Adipocyte (in vitro differentiated cells): ENCODE measurements at regions not wholly inside any gene's neighbourhood (a gene's known extent, or its start where the extent isn't known, plus 50 kb on each side); places are given as distances from the start of the nearest gene placed in this dataset.

Experiments
- DNase-seq: peaks from one replicate; pipeline ENCODE4 v3.0.0-alpha.2; 2015; ENCODE audit warnings: low read depth
- H3K27me3 ChIP-seq: replicated peaks from 2 replicates; pipeline ENCODE4 v1.7.0; 2013; ENCODE audit warnings: mild to moderate bottlenecking, low read length, moderate library complexity; ENCODE audit not compliant: control insufficient read depth, insufficient read depth
- H3K36me3 ChIP-seq: 2 replicates; pipeline ENCODE4 v1.7.0; 2013; ENCODE audit warnings: low read length, mild to moderate bottlenecking, moderate library complexity; ENCODE audit not compliant: control insufficient read depth, insufficient read depth, severe bottlenecking
- H3K4me1 ChIP-seq: 2 replicates; pipeline ENCODE4 v1.7.0; 2013; ENCODE audit warnings: mild to moderate bottlenecking, low read length, moderate library complexity; ENCODE audit not compliant: control insufficient read depth, insufficient read depth
- H3K4me3 ChIP-seq: 2 replicates; pipeline ENCODE4 v1.7.0; 2013; ENCODE audit warnings: mild to moderate bottlenecking, low read length, moderate library complexity
- H3K9ac ChIP-seq: 2 replicates; pipeline ENCODE4 v1.7.0; 2013; ENCODE audit warnings: mild to moderate bottlenecking, low read length, moderate library complexity
- H3K9me3 ChIP-seq: 2 replicates; pipeline ENCODE4 v1.7.0; 2013; ENCODE audit warnings: mild to moderate bottlenecking, low read length, moderate library complexity; ENCODE audit not compliant: control insufficient read depth

GRCh38 chr12:66971816-66972215 lies 292.9 kb upstream of the GRIP1 start:
- Histone ChIP-seq H3K9ac (no peak overlapping the region), H3K27me3 (peaks cover 11% of the 10 kb centered on the region), H3K9me3 (no peaks in the 10 kb centered on the region), H3K4me3 (no peak overlapping the region), H3K36me3 (no peaks in the 10 kb centered on the region), H3K4me1 (no peaks in the 10 kb centered on the region)
- DNase-seq: no peak

- Histone ChIP-seq H3K4me1 (no peaks in the 10 kb centered on the region), H3K4me3 (no peak overlapping the region), H3K36me3 (no peaks in the 10 kb centered on the region), H3K27me3 (no peaks in the 10 kb centered on the region), H3K9me3 (no peaks in the 10 kb centered on the region), H3K9ac (no peak overlapping the region)
- DNase-seq: no peak
These were observed 292.6 kb upstream of the CAND1 start for GRCh38 chr12:66976526-66976925.

- Histone ChIP-seq H3K36me3 (no peaks in the 10 kb centered on the region), H3K9me3 (peaks cover 4% of the 10 kb centered on the region), H3K4me1 (no peaks in the 10 kb centered on the region), H3K27me3 (no peaks in the 10 kb centered on the region), H3K4me3 (no peak overlapping the region), H3K9ac (no peak overlapping the region)
- DNase-seq: no peak
These were observed 290.4 kb upstream of the CAND1 start for GRCh38 chr12:66978802-66979201.

- H3K27me3 ChIP-seq: peaks cover 3% of the 10 kb centered on the region
- no peak overlapping the region for H3K9ac ChIP-seq
- H3K36me3 ChIP-seq: no peaks in the 10 kb centered on the region
- DNase-seq: no peak
- no peak overlapping the region for H3K4me3 ChIP-seq
- H3K4me1 ChIP-seq: no peaks in the 10 kb centered on the region
- peaks cover 4% of the 10 kb centered on the region for H3K9me3 ChIP-seq
These were observed 289.9 kb upstream of the CAND1 start for GRCh38 chr12:66979251-66979650.

DNA sequence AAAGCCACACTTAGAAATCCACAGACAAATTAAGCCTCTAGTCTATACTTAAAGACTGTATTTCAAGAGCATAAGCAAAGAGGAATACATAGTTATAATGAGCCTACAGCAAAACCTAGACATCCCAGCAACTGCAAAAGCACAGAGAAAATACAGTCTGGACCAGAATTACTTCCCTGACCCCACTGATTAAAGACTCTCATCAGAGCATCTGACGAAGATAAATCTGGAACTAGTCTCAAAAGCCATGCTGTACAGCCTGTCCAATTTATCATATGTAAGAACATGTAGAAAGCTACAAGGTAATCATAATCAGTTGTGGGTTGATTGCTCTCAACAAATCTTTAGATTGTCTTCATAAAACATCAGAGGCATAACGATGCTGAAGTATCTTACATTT lies 285.1 kb upstream of the CAND1 start:
- peaks cover 4% of the 10 kb centered on the region for H3K9me3 ChIP-seq
- no peak for DNase-seq
- H3K9ac ChIP-seq: no peak overlapping the region
- H3K4me3 ChIP-seq: no peak overlapping the region
- peaks cover 11% of the 10 kb centered on the region for H3K27me3 ChIP-seq
- H3K4me1 ChIP-seq: no peaks in the 10 kb centered on the region
- H3K36me3 ChIP-seq: no peaks in the 10 kb centered on the region

- Histone ChIP-seq H3K4me3 (no peak overlapping the region), H3K9me3 (peaks cover 4% of the 10 kb centered on the region), H3K36me3 (no peaks in the 10 kb centered on the region), H3K9ac (no peak overlapping the region), H3K4me1 (no peaks in the 10 kb centered on the region), H3K27me3 (peaks cover 11% of the 10 kb centered on the region)
- no peak for DNase-seq
These were observed 284.2 kb upstream of the CAND1 start for GRCh38 chr12:66984962-66985361.

DNA sequence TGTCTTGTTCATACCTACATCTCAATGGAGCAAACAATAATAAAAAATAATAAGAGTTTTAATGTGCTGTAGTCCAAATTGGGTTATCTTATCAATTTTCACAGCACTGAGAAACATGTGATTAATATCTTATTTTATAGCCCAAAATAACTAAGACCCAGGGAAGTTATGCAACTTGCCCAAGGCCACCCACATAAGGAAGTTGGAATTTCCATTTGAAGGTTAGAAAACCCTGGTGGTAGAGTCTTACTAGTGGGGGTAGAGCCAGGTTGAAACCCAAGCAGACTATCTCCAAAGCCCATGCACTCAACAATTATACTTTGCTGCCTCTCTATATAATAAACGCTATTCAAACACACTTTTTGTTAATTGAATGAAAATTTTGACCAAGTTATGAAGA lies 270.0 kb upstream of the CAND1 start:
- H3K9ac ChIP-seq: no peak overlapping the region
- H3K36me3 ChIP-seq: no peaks in the 10 kb centered on the region
- H3K9me3 ChIP-seq: no peaks in the 10 kb centered on the region
- no peaks in the 10 kb centered on the region for H3K27me3 ChIP-seq
- no peak overlapping the region for H3K4me3 ChIP-seq
- no peak for DNase-seq
- H3K4me1 ChIP-seq: no peaks in the 10 kb centered on the region

DNA sequence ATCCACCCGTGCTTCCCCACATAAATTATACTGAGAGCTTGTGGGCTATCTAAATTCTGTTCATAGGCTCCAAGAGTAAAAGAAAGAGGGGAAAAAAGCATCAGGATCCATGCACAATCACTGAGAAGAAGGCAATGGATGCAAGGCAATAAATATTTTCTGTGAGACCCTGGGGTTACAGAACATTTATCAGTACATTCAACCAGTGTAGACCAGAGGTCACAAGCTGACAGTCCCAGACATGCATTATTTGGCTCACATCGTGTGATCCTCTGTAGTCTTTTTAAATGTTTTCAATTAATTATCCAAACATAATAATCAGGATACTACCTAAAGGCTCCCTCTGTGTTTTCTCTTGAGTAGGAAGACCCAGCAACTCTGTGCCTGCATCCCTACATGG lies 267.9 kb upstream of the CAND1 start:
- H3K9me3 ChIP-seq: no peaks in the 10 kb centered on the region
- H3K27me3 ChIP-seq: no peaks in the 10 kb centered on the region

DNA sequence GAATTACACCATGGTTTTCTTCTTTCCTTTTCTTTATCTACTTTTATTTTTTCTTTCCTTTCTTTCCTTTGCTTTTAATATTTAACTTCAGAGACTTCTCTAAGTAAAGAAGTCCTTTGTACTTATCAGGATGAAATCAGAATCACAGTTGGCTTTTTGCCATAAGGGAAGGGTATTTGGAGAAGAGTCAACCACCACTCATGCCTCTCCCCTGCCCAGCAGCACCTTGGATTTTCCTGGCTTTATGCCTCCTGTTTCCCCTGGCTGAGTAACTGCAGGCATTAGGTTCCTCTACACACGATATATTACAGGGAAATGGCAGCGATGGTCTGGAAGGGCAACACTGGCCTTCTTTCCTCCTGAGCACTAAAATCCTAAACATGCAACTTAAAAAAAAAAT lies 266.4 kb upstream of the CAND1 start:
- no peaks in the 10 kb centered on the region for H3K36me3 ChIP-seq
- H3K4me1 ChIP-seq: no peaks in the 10 kb centered on the region
- no peaks in the 10 kb centered on the region for H3K27me3 ChIP-seq
- no peak for DNase-seq
- H3K4me3 ChIP-seq: no peak overlapping the region
- H3K9me3 ChIP-seq: no peaks in the 10 kb centered on the region
- H3K9ac ChIP-seq: no peak overlapping the region

More for the DNA sequence above, 267.9 kb upstream of the CAND1 start:
- Histone ChIP-seq H3K4me3 (no peak overlapping the region), H3K9ac (no peak overlapping the region), H3K4me1 (no peaks in the 10 kb centered on the region), H3K36me3 (no peaks in the 10 kb centered on the region)
- no peak for DNase-seq

GRCh38 chr12:67006610-67007009 lies 262.5 kb upstream of the CAND1 start:
- Histone ChIP-seq H3K4me3 (no peak overlapping the region), H3K27me3 (no peaks in the 10 kb centered on the region), H3K4me1 (no peaks in the 10 kb centered on the region), H3K9me3 (no peaks in the 10 kb centered on the region), H3K36me3 (no peaks in the 10 kb centered on the region), H3K9ac (no peak overlapping the region)
- DNase-seq: no peak

DNA sequence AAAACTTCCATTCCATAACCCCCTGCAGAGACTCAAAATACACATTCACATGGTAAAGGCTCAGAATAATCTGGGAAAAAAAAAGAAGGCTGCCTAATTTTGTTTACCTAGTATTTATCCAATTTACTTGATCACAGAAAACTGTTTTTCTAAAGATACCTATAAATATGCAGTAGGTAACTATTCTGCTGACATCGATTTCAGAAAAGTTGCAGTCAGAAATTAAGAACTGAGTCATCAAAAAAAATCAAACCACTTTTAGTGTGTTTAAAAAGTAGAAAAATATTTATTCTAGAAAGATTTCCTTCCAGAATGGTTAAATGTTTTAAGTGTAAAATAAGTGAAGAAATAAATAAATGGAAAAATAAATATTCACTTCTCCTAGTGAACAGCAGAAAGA lies 254.5 kb upstream of the CAND1 start:
- H3K27me3 ChIP-seq: no peaks in the 10 kb centered on the region
- H3K9ac ChIP-seq: no peak overlapping the region
- no peak for DNase-seq
- H3K4me1 ChIP-seq: no peaks in the 10 kb centered on the region
- H3K9me3 ChIP-seq: no peaks in the 10 kb centered on the region
- H3K36me3 ChIP-seq: no peaks in the 10 kb centered on the region
- H3K4me3 ChIP-seq: no peak overlapping the region

DNA sequence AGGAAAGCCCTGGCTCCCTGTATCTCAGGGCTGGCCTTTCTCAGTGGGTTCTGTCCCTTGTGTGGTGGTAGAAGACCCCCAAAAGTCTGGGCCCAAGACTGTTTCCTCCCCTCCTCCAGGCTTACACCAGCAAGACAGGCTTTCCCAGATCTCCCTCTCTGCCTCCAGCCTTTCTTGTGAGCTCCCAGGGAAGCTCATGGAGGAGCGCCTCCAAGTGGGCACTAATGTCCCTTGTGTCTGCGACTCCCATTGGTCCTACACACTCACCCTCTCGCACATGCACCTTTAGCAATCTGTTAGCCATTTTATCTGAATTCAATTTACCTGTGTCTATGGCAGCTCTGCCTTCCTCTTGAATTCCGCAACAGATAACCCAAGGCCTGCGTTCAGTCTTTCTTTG lies 251.1 kb upstream of the CAND1 start:
- H3K4me1 ChIP-seq: no peaks in the 10 kb centered on the region
- no peak for DNase-seq
- H3K27me3 ChIP-seq: no peaks in the 10 kb centered on the region
- no peaks in the 10 kb centered on the region for H3K36me3 ChIP-seq
- H3K9ac ChIP-seq: no peak overlapping the region
- H3K9me3 ChIP-seq: no peaks in the 10 kb centered on the region
- H3K4me3 ChIP-seq: no peak overlapping the region
